A204.1 (cell line): ENCODE measurements at regions not wholly inside any gene's neighbourhood (a gene's known extent, or its start where the extent isn't known, plus 50 kb on each side); places are given as distances from the start of the nearest gene placed in this dataset.

ENCODE experiments used
- FAIRE-seq: peaks from 2 replicates; lab custom pipeline; 2012; peaks lifted over from hg19 to GRCh38; lab: Jason Lieb, UNC

- FAIRE-seq, result no peak
These were observed 262.7 kb upstream of the GADL1 start for GRCh38 chr3:31157047-31157694.

GRCh38 chr3:31157893-31158620 is 263.6 kb upstream of the GADL1 start:
- FAIRE-seq, result no peak

GRCh38 chr3:31159331-31160039 is 265.0 kb upstream of the GADL1 start:
- no peak for FAIRE-seq

DNA sequence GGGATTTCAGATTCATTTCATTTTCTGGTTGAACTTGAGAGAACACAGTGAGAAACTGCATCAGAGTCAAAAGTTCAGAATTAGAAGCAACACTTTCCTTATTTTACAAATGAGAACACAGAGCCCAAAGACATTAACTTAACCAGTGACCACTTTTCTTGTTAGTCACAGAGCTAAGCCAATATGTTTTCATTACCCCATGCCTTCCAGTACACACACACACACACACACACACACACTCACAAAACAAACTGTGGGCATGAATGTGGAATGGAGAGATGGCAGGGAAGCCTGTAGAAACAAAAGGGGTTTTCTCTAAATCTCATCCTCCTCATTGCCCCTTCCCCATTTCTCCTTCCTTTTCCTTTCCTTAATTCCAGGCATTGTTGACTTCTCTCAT is 267.4 kb upstream of the GADL1 start:
- FAIRE-seq, result no peak

- FAIRE-seq, result no peak
These were observed 269.9 kb upstream of the GADL1 start for GRCh38 chr3:31164381-31164780.

DNA sequence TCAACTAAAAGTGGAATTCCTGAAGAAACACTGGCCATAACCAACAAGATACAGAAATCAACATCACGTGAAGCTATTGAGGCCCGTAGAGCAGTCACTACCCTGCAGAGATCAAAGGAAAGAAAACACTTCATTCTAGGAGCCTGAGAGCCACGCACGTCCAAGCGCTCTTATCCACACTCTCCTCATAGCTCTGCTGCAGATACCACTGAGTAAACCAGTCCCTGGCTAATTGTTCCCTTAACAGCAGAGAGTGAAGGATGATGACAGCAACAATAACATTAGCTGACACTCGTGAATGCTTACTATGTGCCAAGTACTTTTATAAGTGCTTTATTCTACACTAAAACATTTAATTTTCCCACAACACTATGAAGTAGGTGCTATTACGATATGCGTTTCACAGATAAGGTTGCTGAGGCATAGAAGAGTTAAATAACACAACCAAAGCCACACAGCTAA is 271.0 kb upstream of the GADL1 start:
- no peak for FAIRE-seq

DNA sequence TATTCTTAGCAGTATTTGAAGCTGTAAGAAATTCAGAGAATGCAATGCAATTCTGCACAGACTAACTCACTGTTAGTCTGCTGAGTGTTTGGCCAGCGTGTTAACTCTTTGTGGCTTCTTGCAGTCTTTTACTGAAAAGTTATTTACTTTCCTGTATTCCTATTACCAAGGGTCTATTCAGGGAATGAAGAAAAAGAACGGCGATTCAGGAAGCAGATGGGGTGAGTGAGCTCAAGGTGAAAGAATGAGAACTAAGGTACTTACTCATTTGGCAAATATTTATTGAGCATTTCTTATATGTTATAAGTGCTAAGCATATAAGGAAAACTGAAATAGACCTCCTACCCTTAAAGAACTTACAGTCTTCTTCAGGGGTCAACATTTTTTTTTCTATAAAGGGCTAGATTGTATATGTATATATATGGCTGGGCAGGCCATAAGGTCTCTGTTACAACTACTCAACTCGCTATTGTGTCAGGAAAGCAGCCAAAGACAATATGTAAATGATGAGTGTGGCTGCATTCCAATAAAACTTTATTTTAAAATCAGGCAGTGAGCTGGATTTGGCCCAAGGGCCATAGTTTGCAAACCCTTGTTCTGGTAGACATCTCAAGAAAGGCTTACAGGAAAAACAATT is 271.9 kb upstream of the GADL1 start:
- FAIRE-seq, result no peak

DNA sequence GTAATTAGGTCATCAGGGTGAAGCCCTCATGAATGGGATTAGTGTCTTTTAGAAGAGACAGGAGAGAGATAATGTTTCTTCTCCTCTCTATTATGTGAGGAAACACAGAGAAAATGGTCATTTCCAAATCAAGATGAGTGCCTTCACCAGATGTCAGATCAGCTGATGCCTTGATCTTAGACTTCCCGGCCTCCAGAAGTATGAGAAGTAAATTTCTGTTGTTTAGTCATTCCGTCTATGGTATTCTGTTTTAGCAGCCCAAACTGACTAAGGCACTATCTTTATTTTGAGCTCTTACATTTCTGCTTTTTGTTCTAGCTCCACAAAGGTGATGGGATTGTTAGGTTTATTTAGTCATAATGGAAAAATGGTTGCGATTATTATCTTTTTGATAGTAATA is 273.2 kb upstream of the GADL1 start:
- FAIRE-seq, result no peak

- FAIRE-seq, result no peak
These were observed 276.6 kb upstream of the GADL1 start for GRCh38 chr3:31170932-31171670.

GRCh38 chr3:31172336-31172735 is 277.9 kb upstream of the GADL1 start:
- no peak for FAIRE-seq

GRCh38 chr3:31173118-31173718 is 278.8 kb upstream of the GADL1 start:
- no peak for FAIRE-seq

- FAIRE-seq, result no peak
These were observed 279.6 kb upstream of the GADL1 start for GRCh38 chr3:31174079-31174478.

DNA sequence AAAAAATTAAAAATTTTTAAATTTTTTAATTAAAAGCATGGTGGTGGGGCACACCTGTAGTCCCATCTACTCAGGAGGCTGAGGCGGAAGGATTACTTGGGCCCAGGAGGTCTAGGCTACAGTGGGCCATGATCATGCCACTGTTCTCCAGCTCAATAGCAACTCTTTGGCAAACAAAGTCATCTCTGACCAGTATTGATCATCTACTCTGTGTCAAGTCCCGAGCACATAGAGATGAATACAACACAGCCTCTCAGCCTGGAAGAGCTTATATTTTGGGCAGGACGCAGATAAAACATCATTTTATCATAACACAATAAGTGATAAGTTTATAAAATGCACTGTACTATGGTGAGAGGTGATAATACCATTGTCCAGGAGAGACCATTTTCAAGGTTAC is 281.6 kb upstream of the GADL1 start:
- FAIRE-seq, result no peak

GRCh38 chr3:31178467-31178866 is 284.0 kb upstream of the GADL1 start:
- FAIRE-seq, result no peak

DNA sequence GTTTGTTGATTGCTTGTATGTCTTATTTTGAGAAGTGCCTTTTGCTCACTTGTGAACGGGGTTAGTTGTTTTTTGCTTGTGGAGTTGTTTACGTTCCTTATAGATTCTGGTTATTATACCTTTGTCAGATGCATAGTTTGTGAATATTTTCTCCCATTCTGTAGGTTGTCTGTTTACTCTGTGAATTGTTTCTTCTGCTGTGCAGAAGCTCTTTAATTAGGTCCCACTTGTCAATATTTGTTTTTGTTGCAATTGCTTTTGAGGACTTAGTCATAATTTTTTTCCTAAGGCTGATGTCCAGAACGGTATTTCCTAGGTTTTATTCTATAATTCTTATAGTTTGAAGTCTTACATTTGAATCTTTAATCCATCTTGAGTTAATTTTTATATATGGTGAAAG is 285.3 kb upstream of the GADL1 start:
- no peak for FAIRE-seq

- no peak for FAIRE-seq
These were observed 285.8 kb upstream of the GADL1 start for GRCh38 chr3:31180274-31180673.

DNA sequence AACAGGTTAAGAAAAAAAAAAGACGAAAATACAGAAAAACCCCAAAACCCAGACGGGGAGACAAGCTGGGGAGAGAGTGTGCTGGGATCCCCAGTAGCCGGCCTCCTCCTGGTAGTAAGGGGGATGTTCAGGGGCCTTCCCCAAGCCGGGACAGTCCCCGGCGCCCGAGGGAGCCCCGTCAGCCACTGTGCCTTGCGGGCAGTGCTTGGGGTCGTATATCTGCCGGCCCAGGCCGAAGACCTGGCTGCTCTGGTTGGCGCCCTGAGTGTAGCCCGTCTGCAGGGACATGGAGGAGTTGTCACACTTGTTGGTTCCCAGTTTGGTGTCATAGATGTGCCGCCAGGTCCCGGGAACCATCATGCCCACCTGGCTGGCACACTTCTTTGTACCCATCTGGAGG is 287.2 kb upstream of the GADL1 start:
- FAIRE-seq, result no peak

GRCh38 chr3:31182661-31183060 is 288.2 kb upstream of the GADL1 start:
- no peak for FAIRE-seq

- no peak for FAIRE-seq
These were observed 290.0 kb upstream of the GADL1 start for GRCh38 chr3:31184261-31185061.

GRCh38 chr3:31185062-31185357 is 290.5 kb upstream of the GADL1 start:
- no peak for FAIRE-seq

GRCh38 chr3:31186041-31186440 is 291.6 kb upstream of the GADL1 start:
- no peak for FAIRE-seq
